ENCODE measurements at regions not wholly inside any gene's neighbourhood (a gene's known extent, or its start where the extent isn't known, plus 50 kb on each side); places are given as distances from the start of the nearest gene placed in this dataset.
"Not testable (repeated sequence)": the region's sequence is repeated elsewhere in the genome, so short reads cannot be mapped to it uniquely, and the experiment has no call there.

- no peak for DNase-seq (ENCODE audit: low spot score)
Observed at GRCh38 chr14:101246894-101247841, 314.1 kb upstream of the DIO3 start.

- DNase-seq (ENCODE audit: low spot score): no peak
Observed at GRCh38 chr14:101247842-101248725, 313.2 kb upstream of the DIO3 start.

- no peak for DNase-seq (ENCODE audit: low spot score)
Observed at GRCh38 chr14:101248840-101249675, 312.2 kb upstream of the DIO3 start.

GRCh38 chr14:101249676-101250036 is 311.6 kb upstream of the DIO3 start:
- DNase-seq (ENCODE audit: low spot score): no peak

GRCh38 chr14:101250336-101250947 is 310.9 kb upstream of the DIO3 start:
- no peak for DNase-seq (ENCODE audit: low spot score)

- DNase-seq (ENCODE audit: low spot score): no peak
Observed at GRCh38 chr14:101250948-101251811, 310.1 kb upstream of the DIO3 start.

GRCh38 chr14:101251812-101252442 is 309.4 kb upstream of the DIO3 start:
- DNase-seq (ENCODE audit: low spot score): no peak

GRCh38 chr14:101252443-101253214 is 308.7 kb upstream of the DIO3 start:
- no peak for DNase-seq (ENCODE audit: low spot score)

GRCh38 chr14:101253948-101254347 is 307.3 kb upstream of the DIO3 start:
- no peak for DNase-seq (ENCODE audit: low spot score)

GRCh38 chr14:101254805-101255764 is 306.2 kb upstream of the DIO3 start:
- no peak for DNase-seq (ENCODE audit: low spot score)

- no peak for DNase-seq (ENCODE audit: low spot score)
Observed at GRCh38 chr14:101255765-101256125, 305.6 kb upstream of the DIO3 start.

GRCh38 chr14:101256266-101256665 is 305.0 kb upstream of the DIO3 start:
- no peak for DNase-seq (ENCODE audit: low spot score)

GRCh38 chr14:101257551-101257950 is 303.7 kb upstream of the DIO3 start:
- DNase-seq (ENCODE audit: low spot score): no peak

- DNase-seq (ENCODE audit: low spot score): no peak
Observed at GRCh38 chr14:101259748-101260147, 301.5 kb upstream of the DIO3 start.

GRCh38 chr14:101266441-101266840 is 294.9 kb upstream of the DIO3 start:
- DNase-seq (ENCODE audit: low spot score): not testable (repeated sequence)

- DNase-seq (ENCODE audit: low spot score): no peak
Observed at GRCh38 chr14:101273091-101273490, 288.2 kb upstream of the DIO3 start.

GRCh38 chr14:101276309-101277091 is 284.8 kb upstream of the DIO3 start:
- no peak for DNase-seq (ENCODE audit: low spot score)
